ENCODE measurements at regions not wholly inside any gene's neighbourhood (a gene's known extent, or its start where the extent isn't known, plus 50 kb on each side); places are given as distances from the start of the nearest gene placed in this dataset.

DNA sequence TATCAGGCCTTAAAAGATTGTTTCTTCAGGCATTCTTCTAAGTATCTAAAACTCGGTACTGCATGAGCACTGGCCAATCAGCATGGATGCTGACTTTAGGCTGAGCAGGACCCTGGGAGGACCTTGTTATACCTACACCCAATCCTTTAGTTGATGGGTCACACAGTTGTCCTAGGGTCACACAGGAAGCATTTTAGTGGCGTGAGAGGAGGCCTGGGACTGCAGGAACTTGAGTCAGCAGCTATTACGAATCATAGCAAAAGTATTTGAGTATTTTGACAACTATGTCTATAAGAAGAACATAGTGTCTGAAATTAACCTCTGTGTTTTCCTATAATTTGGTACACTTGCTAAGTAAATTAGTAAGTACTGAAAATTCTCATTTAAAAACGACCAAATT lies 741.4 kb downstream of the HACE1 start:
- no peaks in the 10 kb centered on the region for H3K4me1 ChIP-seq (ENCODE audit: low read depth)
- peak in 1 of 2 donors; percentile 2 for DNase-seq (ENCODE audit: low read depth in 1 of 2, low spot score in 1 of 2)
- no peak overlapping the region for H3K4me3 ChIP-seq
- H3K27ac ChIP-seq = no peak overlapping the region
- no peaks in the 10 kb centered on the region for H3K9me3 ChIP-seq (ENCODE audit: low read depth)
- TF ChIP-seq CTCF (IDR thresholded peaks at IDR 0.05; ENCODE audit: low read depth, low read length) = no peak
- no peaks in the 10 kb centered on the region for H3K36me3 ChIP-seq
- H3K27me3 ChIP-seq = no peaks in the 10 kb centered on the region

GRCh38 chr6:104109806-104110205 lies 749.9 kb downstream of the HACE1 start:
- Histone ChIP-seq H3K4me1 (ENCODE audit: low read depth) (no peaks in the 10 kb centered on the region), H3K27me3 (no peaks in the 10 kb centered on the region), H3K36me3 (no peaks in the 10 kb centered on the region), H3K27ac (no peak overlapping the region), H3K4me3 (no peak overlapping the region), H3K9me3 (ENCODE audit: low read depth) (no peaks in the 10 kb centered on the region)
- TF ChIP-seq CTCF (IDR thresholded peaks at IDR 0.05; ENCODE audit: low read depth, low read length) = no peak
- no peak for DNase-seq (ENCODE audit: low read depth in 1 of 2, low spot score in 1 of 2)

DNA sequence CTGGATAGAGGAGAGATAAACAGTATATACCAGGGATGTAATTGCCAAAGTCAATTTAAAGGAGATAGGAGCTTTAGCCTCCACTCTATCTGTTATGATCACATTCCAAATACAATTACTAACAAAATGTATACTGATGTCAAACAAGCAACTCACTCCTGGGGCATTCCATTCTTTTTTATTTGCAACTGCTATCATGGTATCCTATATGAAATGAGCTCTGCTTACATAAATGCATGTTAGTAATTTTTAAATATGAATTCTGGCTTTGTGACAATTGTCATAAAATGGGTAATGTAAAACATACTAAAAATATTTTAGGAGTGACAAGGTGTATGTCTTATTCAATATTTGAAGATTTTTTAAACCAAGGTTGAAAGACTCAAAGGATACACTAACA lies 751.1 kb downstream of the HACE1 start:
- Histone ChIP-seq H3K27ac (no peak overlapping the region), H3K4me1 (ENCODE audit: low read depth) (no peaks in the 10 kb centered on the region), H3K27me3 (no peaks in the 10 kb centered on the region), H3K9me3 (ENCODE audit: low read depth) (no peaks in the 10 kb centered on the region), H3K36me3 (no peaks in the 10 kb centered on the region), H3K4me3 (no peak overlapping the region)
- TF ChIP-seq CTCF (IDR thresholded peaks at IDR 0.05; ENCODE audit: low read depth, low read length) = no peak
- no peak for DNase-seq (ENCODE audit: low read depth in 1 of 2, low spot score in 1 of 2)

- Histone ChIP-seq H3K27ac (no peak overlapping the region), H3K4me3 (no peak overlapping the region), H3K4me1 (ENCODE audit: low read depth) (no peaks in the 10 kb centered on the region), H3K27me3 (no peaks in the 10 kb centered on the region), H3K9me3 (ENCODE audit: low read depth) (no peaks in the 10 kb centered on the region), H3K36me3 (no peaks in the 10 kb centered on the region)
- no peak for DNase-seq (ENCODE audit: low read depth in 1 of 2, low spot score in 1 of 2)
- no peak for TF ChIP-seq CTCF (IDR thresholded peaks at IDR 0.05; ENCODE audit: low read depth, low read length)
These were observed 763.9 kb downstream of the HACE1 start for GRCh38 chr6:104095661-104096416.

GRCh38 chr6:104087765-104088164 lies 772.0 kb downstream of the HACE1 start:
- H3K27ac ChIP-seq = no peak overlapping the region
- H3K4me1 ChIP-seq (ENCODE audit: low read depth) = no peaks in the 10 kb centered on the region
- H3K27me3 ChIP-seq = no peaks in the 10 kb centered on the region
- H3K9me3 ChIP-seq (ENCODE audit: low read depth) = no peaks in the 10 kb centered on the region
- H3K36me3 ChIP-seq = no peaks in the 10 kb centered on the region
- H3K4me3 ChIP-seq = no peak overlapping the region
- no peak for TF ChIP-seq CTCF (IDR thresholded peaks at IDR 0.05; ENCODE audit: low read depth, low read length)
- DNase-seq (ENCODE audit: low read depth in 1 of 2, low spot score in 1 of 2) = no peak
